GM12875 (cell line): ENCODE measurements at regions not wholly inside any gene's neighbourhood (a gene's known extent, or its start where the extent isn't known, plus 50 kb on each side); places are given as distances from the start of the nearest gene placed in this dataset.

Source experiments
- H3K4me3 ChIP-seq: one replicate; pipeline ENCODE4 v1.5.1; 2011; ENCODE audit warnings: low read depth, low read length, control low read depth
- CTCF ChIP-seq: IDR thresholded peaks from 2 replicates; pipeline ENCODE4 v1.5.1; 2011; ENCODE audit warnings: low read depth, mild to moderate bottlenecking, control low read depth, inconsistent platforms, low read length, moderate library complexity, borderline replicate concordance; ENCODE audit not compliant: insufficient read depth

DNA sequence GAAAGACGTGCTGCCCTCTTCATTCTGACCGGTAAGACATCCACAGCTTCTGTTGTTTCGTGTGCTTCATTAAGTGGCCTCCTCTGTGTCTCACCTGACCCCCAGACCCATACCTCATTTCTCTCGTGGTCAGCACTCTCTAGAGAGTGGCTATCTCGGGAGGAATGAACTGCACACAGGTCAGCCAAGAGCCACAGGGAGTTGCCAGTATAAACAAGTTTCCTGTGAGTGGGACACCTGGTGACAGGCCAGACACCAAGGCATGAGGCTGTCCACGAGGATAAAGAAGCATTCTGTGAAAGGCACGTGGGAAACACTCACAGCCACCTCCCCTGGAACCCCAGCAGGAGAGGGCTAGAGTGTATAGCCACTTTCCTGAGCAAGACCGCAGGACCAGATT lies 115.8 kb downstream of the NUFIP1 start:
- no peak overlapping the region for H3K4me3 ChIP-seq
- TF ChIP-seq CTCF: no peak

DNA sequence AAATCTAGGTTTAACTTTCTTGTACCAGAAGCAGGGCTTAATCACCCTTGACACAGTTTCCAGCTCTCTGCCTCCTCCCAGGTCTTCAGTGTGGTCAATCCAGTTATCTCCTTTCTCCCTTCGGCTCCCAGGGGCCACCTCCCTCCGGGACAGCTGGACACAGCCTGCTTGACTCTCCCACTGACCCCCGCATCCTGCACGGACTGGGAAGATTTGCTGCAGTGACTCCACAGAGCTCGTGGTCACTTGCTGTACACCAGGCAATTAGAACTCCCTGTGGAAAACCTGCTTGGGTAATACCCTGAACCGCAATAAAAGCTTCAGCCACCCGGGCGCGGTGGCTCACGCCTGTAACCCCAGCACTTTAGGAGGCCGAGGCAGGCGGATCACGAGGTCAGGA lies 116.5 kb downstream of the NUFIP1 start:
- no peak for TF ChIP-seq CTCF
- no peak overlapping the region for H3K4me3 ChIP-seq

DNA sequence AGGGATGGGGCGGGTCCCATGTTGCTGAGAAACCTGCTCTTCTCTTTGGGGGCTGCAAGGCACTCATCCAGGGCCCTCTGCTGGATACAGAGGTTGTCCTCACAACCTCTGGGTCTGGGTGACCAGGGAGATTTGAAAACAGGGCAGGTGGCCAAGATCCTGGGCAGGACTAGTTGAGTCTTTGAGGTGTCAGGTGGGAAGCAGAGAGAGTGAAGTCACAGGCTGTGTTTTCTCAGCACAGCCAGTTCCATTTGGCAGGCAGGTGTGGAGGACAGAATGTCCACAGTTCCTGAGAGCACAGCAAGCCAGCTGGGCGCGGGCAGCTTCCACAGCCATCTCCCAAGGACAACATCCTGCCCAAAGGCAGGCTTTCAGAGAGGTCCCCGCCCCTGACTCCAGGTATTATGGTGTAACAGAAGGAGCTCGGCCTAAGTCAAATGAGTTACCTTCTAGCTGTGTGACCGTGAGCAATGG lies 118.8 kb downstream of the NUFIP1 start:
- TF ChIP-seq CTCF: no peak
- no peak overlapping the region for H3K4me3 ChIP-seq

- no peak for TF ChIP-seq CTCF
- H3K4me3 ChIP-seq: no peak overlapping the region
Observed at GRCh38 chr13:44869167-44869566, 120.1 kb downstream of the NUFIP1 start.

DNA sequence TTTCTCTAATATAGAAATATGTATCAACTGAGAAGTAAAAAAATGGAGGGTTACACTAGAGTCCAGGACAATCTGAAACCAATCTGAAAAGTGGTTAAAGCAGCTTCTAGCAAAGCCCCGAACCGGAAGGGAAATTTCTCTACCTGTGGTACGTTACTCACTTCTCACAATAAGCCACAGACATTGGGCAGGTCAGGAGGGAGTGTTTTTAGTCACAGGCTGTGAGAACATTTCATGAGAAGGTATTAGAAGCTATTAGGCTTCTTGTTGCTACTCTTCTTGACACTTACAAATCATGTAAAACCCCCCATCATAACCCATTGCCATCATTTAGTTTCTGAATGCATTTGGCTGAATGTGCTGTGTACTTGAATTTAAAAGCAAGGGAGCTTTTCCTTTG lies 120.9 kb downstream of the NUFIP1 start:
- TF ChIP-seq CTCF: no peak

DNA sequence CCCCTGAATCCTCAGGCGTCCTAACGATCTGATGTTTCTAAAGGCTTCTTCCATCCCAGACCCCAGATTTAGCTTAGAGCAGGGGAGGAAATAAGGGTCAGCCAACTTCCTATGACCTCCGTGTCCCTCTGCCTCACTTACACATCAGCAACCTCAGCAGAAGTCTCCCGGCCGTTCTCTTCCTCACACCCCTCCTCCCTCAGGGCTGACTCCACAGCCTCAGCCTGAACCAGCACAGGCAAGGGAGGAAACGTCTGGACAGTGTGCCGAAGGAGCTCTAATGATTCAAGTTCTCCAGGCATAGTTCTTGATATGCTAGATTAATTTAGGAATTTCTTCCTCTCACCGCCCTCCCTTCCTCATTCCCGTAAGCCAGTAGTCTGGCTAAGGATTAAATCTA lies 121.4 kb downstream of the NUFIP1 start:
- H3K4me3 ChIP-seq: no peak overlapping the region
- no peak for TF ChIP-seq CTCF

More for the DNA sequence above, 120.9 kb downstream of the NUFIP1 start:
- H3K4me3 ChIP-seq: no peak overlapping the region

DNA sequence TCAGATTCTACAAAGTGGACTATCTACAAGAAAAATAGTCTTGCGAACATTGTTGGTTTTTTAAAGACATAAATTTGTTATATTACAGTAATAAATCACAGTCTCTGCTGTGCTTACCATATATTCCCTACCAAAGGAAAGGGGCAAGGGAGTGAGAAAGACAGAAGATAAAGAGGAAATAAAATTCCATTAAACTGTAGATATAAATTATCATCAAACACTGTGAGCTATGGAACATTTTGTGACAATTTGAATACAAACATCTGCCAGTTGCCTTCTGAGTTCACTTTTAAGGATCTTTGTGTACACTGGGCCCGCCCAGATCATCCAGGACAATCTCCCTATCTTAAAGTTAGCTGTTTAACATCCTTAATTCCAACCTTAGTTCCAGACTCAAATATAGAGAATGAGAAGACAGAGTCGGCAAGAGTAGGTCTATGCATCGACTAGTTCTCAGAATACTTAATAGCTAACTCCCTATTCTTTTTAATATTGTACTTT lies 122.8 kb downstream of the NUFIP1 start:
- no peak for TF ChIP-seq CTCF
- H3K4me3 ChIP-seq: no peak overlapping the region
